ENCODE measurements at regions not wholly inside any gene's neighbourhood (a gene's known extent, or its start where the extent isn't known, plus 50 kb on each side); places are given as distances from the start of the nearest gene placed in this dataset.
"Not testable (repeated sequence)": the region's sequence is repeated elsewhere in the genome, so short reads cannot be mapped to it uniquely, and the experiment has no call there.

GRCh38 chr15:81780966-81781365 lies 264.9 kb downstream of the MEX3B start:
- DNase-seq, result no peak
- no peak for TF ChIP-seq CTCF (IDR thresholded peaks at IDR 0.05; ENCODE audit: borderline replicate concordance, extremely low read depth, insufficient read depth)
- no peaks in the 10 kb centered on the region for H3K9me3 ChIP-seq (ENCODE audit: control insufficient read depth in 2 of 3, insufficient read depth in 1 of 3, low read length in 3 of 3)
- no peak overlapping the region for H3K27ac ChIP-seq (ENCODE audit: low read depth in 2 of 2, low read length in 2 of 2)
- H3K4me1 ChIP-seq (ENCODE audit: control insufficient read depth in 2 of 3, insufficient read depth in 2 of 3, low read depth in 1 of 3, low read length in 3 of 3), result no peaks in the 10 kb centered on the region
- no peak overlapping the region for H3K9ac ChIP-seq (ENCODE audit: low read length in 3 of 3)
- FAIRE-seq, result no peak
- no peaks in the 10 kb centered on the region for H3K27me3 ChIP-seq (ENCODE audit: control insufficient read depth, insufficient read depth, low read length)
- H3K4me3 ChIP-seq (ENCODE audit: low read length in 3 of 3), result no peak overlapping the region
- intact Hi-C loops (cut with DNase I), result no loop called here
- no peaks in the 10 kb centered on the region for H3K36me3 ChIP-seq (ENCODE audit: control insufficient read depth in 2 of 3, insufficient read depth in 3 of 3, low read length in 3 of 3)

GRCh38 chr15:81779181-81779580 lies 266.6 kb downstream of the MEX3B start:
- H3K4me3 ChIP-seq (ENCODE audit: low read length in 3 of 3), result no peak overlapping the region
- H3K27ac ChIP-seq (ENCODE audit: low read depth in 2 of 2, low read length in 2 of 2), result no peak overlapping the region
- no peak overlapping the region for H3K9ac ChIP-seq (ENCODE audit: low read length in 3 of 3)
- no peaks in the 10 kb centered on the region for H3K4me1 ChIP-seq (ENCODE audit: control insufficient read depth in 2 of 3, insufficient read depth in 2 of 3, low read depth in 1 of 3, low read length in 3 of 3)
- H3K36me3 ChIP-seq (ENCODE audit: control insufficient read depth in 2 of 3, insufficient read depth in 3 of 3, low read length in 3 of 3), result no peaks in the 10 kb centered on the region
- DNase-seq (no peak), FAIRE-seq (no peak)
- intact Hi-C loops (cut with DNase I), result no loop called here
- no peaks in the 10 kb centered on the region for H3K9me3 ChIP-seq (ENCODE audit: control insufficient read depth in 2 of 3, insufficient read depth in 1 of 3, low read length in 3 of 3)
- TF ChIP-seq CTCF (IDR thresholded peaks at IDR 0.05; ENCODE audit: borderline replicate concordance, extremely low read depth, insufficient read depth), result no peak
- no peaks in the 10 kb centered on the region for H3K27me3 ChIP-seq (ENCODE audit: control insufficient read depth, insufficient read depth, low read length)

- H3K27me3 ChIP-seq (ENCODE audit: control insufficient read depth, insufficient read depth, low read length), result no peaks in the 10 kb centered on the region
- H3K9me3 ChIP-seq (ENCODE audit: control insufficient read depth in 2 of 3, insufficient read depth in 1 of 3, low read length in 3 of 3), result no peaks in the 10 kb centered on the region
- DNase-seq (no peak), FAIRE-seq (no peak)
- no peaks in the 10 kb centered on the region for H3K4me1 ChIP-seq (ENCODE audit: control insufficient read depth in 2 of 3, insufficient read depth in 2 of 3, low read depth in 1 of 3, low read length in 3 of 3)
- H3K36me3 ChIP-seq (ENCODE audit: control insufficient read depth in 2 of 3, insufficient read depth in 3 of 3, low read length in 3 of 3), result no peaks in the 10 kb centered on the region
- no peak for TF ChIP-seq CTCF (IDR thresholded peaks at IDR 0.05; ENCODE audit: borderline replicate concordance, extremely low read depth, insufficient read depth)
- H3K27ac ChIP-seq (ENCODE audit: low read depth in 2 of 2, low read length in 2 of 2), result no peak overlapping the region
- no peak overlapping the region for H3K4me3 ChIP-seq (ENCODE audit: low read length in 3 of 3)
- intact Hi-C loops (cut with DNase I), result no loop called here
- H3K9ac ChIP-seq (ENCODE audit: low read length in 3 of 3), result no peak overlapping the region
These were observed 268.3 kb downstream of the MEX3B start for GRCh38 chr15:81777546-81777945.

- TF ChIP-seq CTCF (IDR thresholded peaks at IDR 0.05; ENCODE audit: borderline replicate concordance, extremely low read depth, insufficient read depth), result no peak
- no peak overlapping the region for H3K4me3 ChIP-seq (ENCODE audit: low read length in 3 of 3)
- H3K27me3 ChIP-seq (ENCODE audit: control insufficient read depth, insufficient read depth, low read length), result no peaks in the 10 kb centered on the region
- no peak for DNase-seq
- no peaks in the 10 kb centered on the region for H3K36me3 ChIP-seq (ENCODE audit: control insufficient read depth in 2 of 3, insufficient read depth in 3 of 3, low read length in 3 of 3)
- intact Hi-C loops (cut with DNase I), result no loop called here
- no peak overlapping the region for H3K27ac ChIP-seq (ENCODE audit: low read depth in 2 of 2, low read length in 2 of 2)
- no peaks in the 10 kb centered on the region for H3K9me3 ChIP-seq (ENCODE audit: control insufficient read depth in 2 of 3, insufficient read depth in 1 of 3, low read length in 3 of 3)
- no peak for FAIRE-seq
- no peaks in the 10 kb centered on the region for H3K4me1 ChIP-seq (ENCODE audit: control insufficient read depth in 2 of 3, insufficient read depth in 2 of 3, low read depth in 1 of 3, low read length in 3 of 3)
- H3K9ac ChIP-seq (ENCODE audit: low read length in 3 of 3), result no peak overlapping the region
These were observed 268.8 kb downstream of the MEX3B start for GRCh38 chr15:81776976-81777375.

- FAIRE-seq; H3K36me3 ChIP-seq (ENCODE audit: control insufficient read depth in 2 of 3, insufficient read depth in 3 of 3, low read length in 3 of 3); H3K9ac ChIP-seq (ENCODE audit: low read length in 3 of 3); H3K27me3 ChIP-seq (ENCODE audit: control insufficient read depth, insufficient read depth, low read length); DNase-seq; intact Hi-C loops (cut with DNase I); H3K4me3 ChIP-seq (ENCODE audit: low read length in 3 of 3); H3K4me1 ChIP-seq (ENCODE audit: control insufficient read depth in 2 of 3, insufficient read depth in 2 of 3, low read depth in 1 of 3, low read length in 3 of 3); H3K27ac ChIP-seq (ENCODE audit: low read depth in 2 of 2, low read length in 2 of 2); H3K9me3 ChIP-seq (ENCODE audit: control insufficient read depth in 2 of 3, insufficient read depth in 1 of 3, low read length in 3 of 3): not testable (repeated sequence)
These were observed 270.0 kb downstream of the MEX3B start for GRCh38 chr15:81775779-81776178.

Measured in kidney (tissue), 13 donors.